NCI-H1092 treated with DMSO at 0.1 percent for 48 hours (cell line): ENCODE measurements at regions not wholly inside any gene's neighbourhood (a gene's known extent, or its start where the extent isn't known, plus 50 kb on each side); places are given as distances from the start of the nearest gene placed in this dataset.
A peak's percentile ranks its signal among the peaks of the same experiment; 100 is the strongest.

Experiments
- DNase-seq: peaks from one replicate; lab custom pipeline; 2025; lab: John Stamatoyannopoulos, UW

DNA sequence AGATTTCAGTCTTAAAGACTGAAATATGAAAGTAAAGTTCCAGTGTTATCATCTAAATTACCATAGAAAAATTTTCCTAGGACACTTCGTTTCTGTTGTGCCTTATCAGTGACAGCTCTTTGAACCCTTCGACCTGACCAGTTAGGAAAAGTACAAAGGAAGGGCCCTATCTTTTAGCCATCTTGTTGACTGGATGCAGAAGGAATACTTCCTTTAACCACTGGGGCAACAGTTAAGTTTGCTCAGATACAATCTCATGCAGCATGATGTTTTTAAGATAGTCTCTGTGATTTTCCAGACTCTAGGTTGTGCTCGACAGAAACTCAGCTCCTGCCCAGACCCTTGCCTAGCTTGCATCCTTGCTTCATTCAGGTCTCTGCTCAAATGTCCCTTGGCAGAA lies 210.5 kb upstream of the RPS6KA3 start:
- no peak for DNase-seq

- DNase-seq: no peak
Measured at GRCh38 chrX:20472620-20473258, 206.0 kb upstream of the RPS6KA3 start.

DNA sequence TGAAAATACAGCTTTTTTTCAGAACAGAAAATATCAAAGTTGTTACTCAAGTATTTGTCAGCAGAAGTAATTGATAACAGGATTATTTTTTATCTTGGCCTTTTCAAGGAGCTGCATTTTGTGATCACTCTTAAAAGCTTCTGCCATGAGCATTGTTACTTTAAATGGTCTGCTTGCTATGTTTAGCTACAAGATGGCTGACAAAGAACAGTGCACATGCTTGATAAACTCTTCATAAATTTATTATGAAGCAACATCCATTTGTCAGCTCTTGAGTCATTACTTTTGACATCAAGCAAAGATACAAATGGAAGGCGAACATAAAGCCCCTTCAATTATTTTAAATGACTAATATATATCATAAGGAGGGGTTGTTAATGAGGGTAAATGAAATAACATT lies 205.4 kb upstream of the RPS6KA3 start:
- no peak for DNase-seq

GRCh38 chrX:20471483-20471882 lies 204.8 kb upstream of the RPS6KA3 start:
- no peak for DNase-seq

DNA sequence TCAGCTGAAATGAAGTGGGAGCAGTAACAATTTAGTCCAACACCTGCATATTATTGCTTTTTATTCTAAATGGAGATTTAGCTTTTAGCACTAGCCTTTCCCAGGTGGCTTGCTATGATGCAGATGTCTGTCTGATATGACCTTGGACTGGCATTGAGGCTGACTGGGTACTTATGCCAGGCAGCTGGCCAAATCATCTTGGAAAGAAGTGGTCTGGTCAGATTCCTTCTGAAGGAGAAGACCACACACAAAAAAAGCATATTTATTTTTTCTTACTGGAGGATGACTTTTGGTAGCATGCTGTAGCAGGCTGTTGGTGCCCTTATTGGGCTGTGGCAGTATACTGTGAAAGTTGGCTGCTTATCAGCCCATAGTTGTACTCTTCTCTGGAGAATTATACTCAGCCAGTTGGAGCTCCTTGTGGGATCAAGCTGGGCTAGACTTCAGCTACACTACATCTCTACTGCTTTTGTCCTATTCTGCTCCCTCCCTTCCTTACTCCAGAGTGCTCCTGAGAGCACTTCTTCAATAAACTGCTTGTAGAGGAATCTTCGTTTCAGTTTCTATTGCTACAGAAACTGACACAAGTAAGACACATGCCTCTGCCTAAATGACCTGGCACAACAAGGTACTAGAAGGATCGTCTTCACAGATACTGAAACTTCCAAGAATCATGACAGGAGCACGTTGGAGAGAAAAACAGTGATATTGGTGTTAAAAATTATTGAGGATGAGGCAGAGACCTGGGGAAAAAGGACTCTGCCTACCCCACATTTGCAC lies 196.8 kb upstream of the RPS6KA3 start:
- no peak for DNase-seq

GRCh38 chrX:20461576-20461975 lies 194.9 kb upstream of the RPS6KA3 start:
- no peak for DNase-seq

- peak; percentile 7 for DNase-seq
Measured at GRCh38 chrX:20461002-20461401, 194.3 kb upstream of the RPS6KA3 start.

- no peak for DNase-seq
Measured at GRCh38 chrX:20459410-20460350, 193.0 kb upstream of the RPS6KA3 start.

- DNase-seq: no peak
Measured at GRCh38 chrX:20456971-20457370, 190.3 kb upstream of the RPS6KA3 start.

DNA sequence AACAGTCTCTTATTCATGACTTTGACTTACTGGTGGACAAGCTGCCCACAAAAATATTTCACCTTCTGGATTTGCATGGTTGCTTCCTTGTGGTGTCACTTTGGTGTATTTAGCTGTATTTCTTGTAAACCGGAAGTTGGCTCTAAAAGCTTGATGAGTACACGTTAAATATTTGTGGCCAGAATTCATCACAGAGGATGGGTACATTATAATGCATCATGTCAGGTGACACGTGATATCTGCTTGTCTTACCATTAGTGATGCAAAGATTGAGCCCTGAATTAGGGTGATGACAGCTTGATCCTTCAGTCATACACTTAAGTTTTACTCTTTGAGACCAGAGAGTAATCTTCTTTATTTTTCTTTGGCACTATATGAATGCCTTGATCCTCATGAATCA lies 188.3 kb upstream of the RPS6KA3 start:
- no peak for DNase-seq

DNA sequence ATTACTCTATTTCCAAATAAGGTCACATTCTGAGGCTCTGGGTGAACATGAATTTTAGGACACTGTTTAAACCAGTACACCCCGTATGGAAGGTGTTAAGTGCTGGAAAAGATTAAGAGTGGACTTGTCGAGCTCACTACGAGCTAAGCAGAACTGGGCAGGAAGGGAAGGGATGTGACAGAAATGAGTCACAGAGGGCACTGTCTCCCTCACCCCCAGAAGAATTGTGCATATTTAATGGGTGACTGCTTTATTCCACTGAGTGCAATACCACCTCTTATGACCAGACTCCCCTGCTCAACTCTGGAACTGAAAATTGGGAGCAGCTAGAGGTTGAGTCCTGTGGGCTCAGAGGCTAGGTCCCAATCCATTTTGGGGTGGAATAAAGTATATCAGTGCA lies 187.4 kb upstream of the RPS6KA3 start:
- no peak for DNase-seq

GRCh38 chrX:20452487-20452886 lies 185.8 kb upstream of the RPS6KA3 start:
- DNase-seq: no peak

GRCh38 chrX:20451929-20452328 lies 185.2 kb upstream of the RPS6KA3 start:
- no peak for DNase-seq

DNA sequence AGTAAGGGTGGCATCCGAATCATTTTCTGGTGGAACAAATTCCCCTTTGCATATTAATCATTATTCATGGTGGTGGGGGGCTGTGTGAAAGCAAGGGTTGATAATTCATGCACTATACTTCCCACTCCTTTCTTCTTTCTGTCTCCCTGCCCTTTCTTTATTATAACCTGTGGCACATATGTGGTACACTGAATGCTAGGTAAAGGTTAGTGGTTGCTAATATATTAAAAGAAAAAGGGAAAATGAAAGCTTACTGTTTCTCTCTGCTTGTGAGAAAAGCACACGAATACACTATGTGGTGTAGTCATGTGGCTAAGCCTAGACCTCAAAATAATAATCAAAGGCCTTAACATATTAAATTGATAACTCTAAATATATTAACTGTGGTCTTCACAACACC lies 178.4 kb upstream of the RPS6KA3 start:
- DNase-seq: no peak

- peak; percentile 79 for DNase-seq
Measured at GRCh38 chrX:20442597-20442996, 175.9 kb upstream of the RPS6KA3 start.

GRCh38 chrX:20441123-20441522 lies 174.4 kb upstream of the RPS6KA3 start:
- DNase-seq: no peak

GRCh38 chrX:20438871-20439526 lies 172.3 kb upstream of the RPS6KA3 start:
- no peak for DNase-seq

GRCh38 chrX:20437683-20438082 lies 171.0 kb upstream of the RPS6KA3 start:
- no peak for DNase-seq

DNA sequence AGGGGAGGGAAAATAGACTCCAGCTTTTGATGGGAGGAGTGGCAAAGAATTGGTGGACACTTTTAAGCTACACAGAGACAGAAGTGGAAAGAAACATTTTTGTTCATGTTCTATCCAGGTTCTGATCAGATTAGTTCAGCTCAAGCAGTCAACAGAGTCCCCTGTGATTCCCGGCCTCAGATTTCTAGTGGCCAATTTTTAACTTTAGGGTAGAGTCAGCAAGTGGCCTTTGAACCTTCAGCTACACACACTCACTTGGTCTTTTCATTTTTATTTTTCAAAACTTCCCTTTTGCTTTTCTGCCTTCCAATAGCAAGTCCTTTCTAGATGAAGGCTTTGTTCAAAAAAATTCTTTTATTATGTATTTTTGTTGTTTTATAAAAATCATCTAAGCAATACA lies 169.2 kb upstream of the RPS6KA3 start:
- no peak for DNase-seq

DNA sequence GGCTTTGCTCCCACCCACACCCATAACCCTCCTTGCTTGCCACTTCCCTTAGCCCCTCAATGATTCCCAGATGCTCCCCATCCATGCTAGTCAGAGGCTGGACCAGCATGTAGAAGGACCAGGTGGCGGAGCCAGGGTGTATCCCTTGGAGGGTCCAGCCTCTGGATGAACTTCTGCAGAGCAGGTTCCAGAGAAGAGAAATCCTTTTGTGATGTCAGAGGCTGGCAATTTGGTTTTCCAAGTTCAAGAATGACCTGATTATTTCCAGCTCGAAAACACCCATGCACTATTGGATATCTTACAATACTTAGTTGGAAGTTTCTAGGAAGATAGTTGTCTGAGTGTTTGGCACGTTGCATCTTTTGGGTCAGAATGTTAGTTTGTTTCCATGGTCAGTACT lies 168.3 kb upstream of the RPS6KA3 start:
- no peak for DNase-seq

DNA sequence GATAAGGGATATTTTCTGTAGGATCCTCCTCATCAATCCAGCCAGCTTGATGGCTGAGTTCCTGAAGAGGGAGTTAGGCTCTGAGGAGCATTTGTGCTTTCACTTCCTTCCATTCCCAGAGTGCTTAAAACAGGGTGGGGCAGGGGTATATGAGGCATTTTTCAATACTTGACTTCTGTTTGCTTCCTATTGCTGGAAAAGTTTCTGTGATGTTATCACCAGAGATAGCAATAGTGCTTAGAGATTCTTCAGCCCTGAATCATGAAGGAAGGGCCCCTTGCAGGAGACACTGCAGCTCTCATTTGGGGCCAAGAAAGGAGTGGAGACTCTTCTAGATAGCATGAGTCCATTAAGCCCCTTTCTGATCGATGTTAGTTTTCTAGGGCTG lies 166.7 kb upstream of the RPS6KA3 start:
- DNase-seq: no peak

DNA sequence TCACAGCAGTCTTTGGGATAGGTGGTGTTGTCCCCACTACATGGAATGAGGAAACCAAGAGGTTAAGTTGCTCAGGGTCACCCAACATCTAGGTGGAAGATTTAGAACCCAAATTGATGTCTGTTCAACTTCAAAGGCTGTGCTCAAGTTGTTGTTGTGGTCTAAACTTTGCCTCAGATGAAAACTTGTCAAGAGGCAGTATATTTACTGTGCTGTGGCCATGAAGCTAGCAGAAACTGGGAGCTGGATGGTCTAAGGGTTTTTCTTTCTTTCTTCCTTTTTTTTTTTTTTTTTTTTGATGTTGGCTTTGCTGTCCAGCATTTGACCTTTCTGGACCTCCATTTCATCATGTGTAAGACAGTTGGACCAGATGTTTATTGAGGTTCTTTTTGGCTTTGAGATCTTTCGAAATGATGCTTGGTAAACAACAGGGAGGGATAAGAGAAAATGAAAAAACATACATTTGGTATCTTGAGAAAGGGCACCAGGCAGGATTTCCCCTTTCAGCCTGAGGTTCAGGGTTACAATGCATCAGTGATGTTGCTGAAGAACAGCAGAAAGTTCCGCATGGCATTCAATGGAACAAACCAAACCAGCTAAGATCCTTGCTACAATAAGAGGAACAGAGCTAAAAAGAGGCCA lies 166.2 kb upstream of the RPS6KA3 start:
- no peak for DNase-seq
